HG03558 (cell line): ENCODE measurements at regions not wholly inside any gene's neighbourhood (a gene's known extent, or its start where the extent isn't known, plus 50 kb on each side); places are given as distances from the start of the nearest gene placed in this dataset.
"Not testable (repeated sequence)": the region's sequence is repeated elsewhere in the genome, so short reads cannot be mapped to it uniquely, and the experiment has no call there.

Experiments
- ATAC-seq: cut with Tn5 transposase; IDR thresholded peaks from one replicate; pipeline ENCODE4 v1.9.1; 2021; ENCODE audit warnings: moderate number of reproducible peaks; ENCODE audit not compliant: unreplicated experiment; ENCODE audit errors: extremely low read depth

- no peak for ATAC-seq
Measured at GRCh38 chr13:99687723-99688397, 186.6 kb downstream of the TM9SF2 start.

GRCh38 chr13:99686944-99687411 is 185.7 kb downstream of the TM9SF2 start:
- ATAC-seq, result no peak

- ATAC-seq, result no peak
Measured at GRCh38 chr13:99686157-99686572, 184.9 kb downstream of the TM9SF2 start.

- no peak for ATAC-seq
Measured at GRCh38 chr13:99681695-99682094, 180.4 kb downstream of the TM9SF2 start.

GRCh38 chr13:99677116-99677951 is 176.1 kb downstream of the TM9SF2 start:
- ATAC-seq, result no peak

- ATAC-seq, result no peak
Measured at GRCh38 chr13:99671746-99672145, 170.5 kb downstream of the TM9SF2 start.

GRCh38 chr13:99669096-99669495 is 167.8 kb downstream of the TM9SF2 start:
- ATAC-seq, result not testable (repeated sequence)

- ATAC-seq, result no peak
Measured at GRCh38 chr13:99666146-99666805, 165.0 kb downstream of the TM9SF2 start.

- no peak for ATAC-seq
Measured at GRCh38 chr13:99665711-99666110, 164.4 kb downstream of the TM9SF2 start.

GRCh38 chr13:99663908-99664307 is 162.6 kb downstream of the TM9SF2 start:
- no peak for ATAC-seq

GRCh38 chr13:99663185-99663825 is 162.0 kb downstream of the TM9SF2 start:
- ATAC-seq, result no peak

GRCh38 chr13:99662678-99663077 is 161.4 kb downstream of the TM9SF2 start:
- no peak for ATAC-seq

- ATAC-seq, result no peak
Measured at GRCh38 chr13:99661791-99662190, 160.5 kb downstream of the TM9SF2 start.

- ATAC-seq, result no peak
Measured at GRCh38 chr13:99659866-99660554, 158.7 kb downstream of the TM9SF2 start.

- no peak for ATAC-seq
Measured at GRCh38 chr13:99659226-99659625, 158.0 kb downstream of the TM9SF2 start.

GRCh38 chr13:99658261-99658991 is 157.2 kb downstream of the TM9SF2 start:
- no peak for ATAC-seq

GRCh38 chr13:99657848-99658260 is 156.6 kb downstream of the TM9SF2 start:
- no peak for ATAC-seq

GRCh38 chr13:99656844-99657381 is 155.6 kb downstream of the TM9SF2 start:
- no peak for ATAC-seq
